K562 (cell line): ENCODE measurements at regions not wholly inside any gene's neighbourhood (a gene's known extent, or its start where the extent isn't known, plus 50 kb on each side); places are given as distances from the start of the nearest gene placed in this dataset.
"Not testable (repeated sequence)": the region's sequence is repeated elsewhere in the genome, so short reads cannot be mapped to it uniquely, and the experiment has no call there.

Experiments used
- ATAC-seq: fragments of 200-7000 bp; cut with Tn5 transposase; 3 replicates; pipeline ENCODE4 v1.9.1; 2020; ENCODE audit warnings: moderate library complexity
- BruUV-seq: library from RNA; stranded (reverse); fragments of 400-500 nt; replicated peaks from 2 replicates; lab custom pipeline; 2021; lab: Mats Ljungman, UMichigan
- CTCF ChIA-PET: fragments of 300-600 bp; formaldehyde crosslinking; extraction: SDS; loops from one replicate; lab custom pipeline; 2021; ENCODE audit warnings: low intra/inter-chr PET ratio; lab: Yijun Ruan, JAX
- POLR2A ChIA-PET: fragments of 300-600, 350-650 bp; sonication (Branson Sonifier 250); formaldehyde crosslinking; extraction: SDS; loops from one replicate; lab custom pipeline; 2021; ENCODE audit warnings: antibody characterized with exemption, inconsistent platforms; lab: Yijun Ruan, JAX
- DNase-seq, 4 experiments: peaks; one replicate each; pipeline versions ENCODE4 v3.0.0 to v3.0.0-alpha.2; 2011 to 2018; ENCODE audit warnings: low spot score in 3 of 4, mixed read lengths in 3 of 4; ENCODE audit errors: extremely low read depth in 1 of 4
- FAIRE-seq: peaks from 2 replicates; lab custom pipeline; 2011; peaks lifted over from hg19 to GRCh38; lab: Jason Lieb, UNC
- H2AFZ ChIP-seq: 2 replicates; pipeline ENCODE4 v1.6.0; 2011; ENCODE audit warnings: low read depth, low read length, control low read depth, inconsistent platforms
- H3K27ac ChIP-seq: fragments of 200-600 bp; 3 replicates; pipeline ENCODE4 v1.8.0; 2011; ENCODE audit warnings: low read depth, mild to moderate bottlenecking, control low read depth, inconsistent platforms, low read length, moderate library complexity, mixed read lengths; ENCODE audit errors: extremely low read depth
- H3K27me3 ChIP-seq, 2 experiments: fragments of 300-600 bp in 1 of 2; 2 replicates in 1 of 2; 3 replicates in 1 of 2; pipeline versions ENCODE4 v1.6.0 to v1.8.0; 2011; ENCODE audit warnings: inconsistent platforms in 2 of 2, low read length in 2 of 2, mild to moderate bottlenecking in 1 of 2, mixed read lengths in 1 of 2, moderate library complexity in 1 of 2; ENCODE audit not compliant: control insufficient read depth in 2 of 2, insufficient read depth in 2 of 2
- H3K36me3 ChIP-seq: fragments of 300-600 bp; 3 replicates; pipeline ENCODE4 v1.8.0; 2011; ENCODE audit warnings: mild to moderate bottlenecking, low read length, inconsistent platforms; ENCODE audit not compliant: control insufficient read depth, insufficient read depth
- H3K4me1 ChIP-seq, 2 experiments: fragments of 200-600 bp in 1 of 2; replicated peaks in 1 of 2; 2 replicates in 1 of 2; 3 replicates in 1 of 2; pipeline versions ENCODE4 v1.5.1 to v1.8.0; 2011; ENCODE audit warnings: inconsistent platforms in 2 of 2, low read length in 2 of 2, mild to moderate bottlenecking in 1 of 2, mixed read lengths in 1 of 2, moderate library complexity in 1 of 2; ENCODE audit not compliant: control insufficient read depth in 2 of 2, insufficient read depth in 2 of 2
- H3K4me2 ChIP-seq: 2 replicates; pipeline ENCODE4 v1.6.1; 2011; ENCODE audit warnings: low read length, control low read depth, inconsistent platforms, mixed read lengths; ENCODE audit not compliant: insufficient read depth
- H3K4me3 ChIP-seq: fragments of 200-600 bp; sonication (generic), shearing (Covaris generic); 2 replicates; pipeline ENCODE4 v1.5.1; 2016; ENCODE audit warnings: control low read depth, inconsistent platforms
- H3K79me2 ChIP-seq: fragments of 200-600 bp; 3 replicates; pipeline ENCODE4 v1.8.0; 2011; ENCODE audit warnings: low read length, inconsistent platforms; ENCODE audit not compliant: control insufficient read depth, insufficient read depth
- H3K9ac ChIP-seq, 2 experiments: 2 replicates each; pipeline versions ENCODE4 v1.6.0 to v1.6.1; 2011; ENCODE audit warnings: low read depth in 2 of 2, low read length in 2 of 2, control low read depth in 1 of 2, inconsistent platforms in 1 of 2, mild to moderate bottlenecking in 1 of 2, mixed read lengths in 1 of 2; ENCODE audit not compliant: insufficient read depth in 1 of 2
- H3K9me1 ChIP-seq: one replicate; pipeline ENCODE4 v1.6.0; 2011; ENCODE audit warnings: inconsistent platforms, mild to moderate bottlenecking, low read length, moderate library complexity; ENCODE audit not compliant: control insufficient read depth, insufficient read depth
- H3K9me3 ChIP-seq: replicated peaks from 2 replicates; pipeline ENCODE4 v1.5.1; 2011; ENCODE audit warnings: low read depth, low read length, inconsistent platforms; ENCODE audit not compliant: control insufficient read depth, insufficient read depth
- H4K20me1 ChIP-seq: replicated peaks from 2 replicates; pipeline ENCODE4 v1.6.1; 2011; ENCODE audit warnings: low read length, inconsistent platforms, mixed read lengths; ENCODE audit not compliant: control insufficient read depth, insufficient read depth
- ARID1B ChIP-seq: fragments of 450-650 bp; IDR thresholded peaks from 2 replicates; pipeline ENCODE4 v1.6.1; 2016; ENCODE audit warnings: antibody characterized with exemption, mild to moderate bottlenecking, inconsistent platforms
- ATF7 ChIP-seq: fragments of 450-650 bp; IDR thresholded peaks from 2 replicates; pipeline ENCODE4 v1.7.1; 2014; ENCODE audit warnings: mild to moderate bottlenecking, moderate library complexity
- CBFA2T3 ChIP-seq: fragments of 450-650 bp; IDR thresholded peaks from 2 replicates; pipeline ENCODE4 v1.6.1; 2017
- CC2D1A ChIP-seq: fragments of 450-650 bp; IDR thresholded peaks from 2 replicates; pipeline ENCODE4 v1.6.1; 2017; ENCODE audit warnings: mild to moderate bottlenecking
- CTBP1 ChIP-seq: fragments of 450-650 bp; IDR thresholded peaks from 2 replicates; pipeline ENCODE4 v1.6.1; 2016; ENCODE audit warnings: borderline replicate concordance
- CXXC5 ChIP-seq: fragments of 250-450 bp; sonication (Bioruptor Pico); IDR thresholded peaks from 2 replicates; pipeline ENCODE4 v1.8.0; 2022; ENCODE audit warnings: inconsistent platforms, mild to moderate bottlenecking, moderate library complexity
- EP300 ChIP-seq: IDR thresholded peaks from 2 replicates; pipeline ENCODE4 v1.6.1; 2012; ENCODE audit warnings: low read length, improper control_type of control experiment
- ETV1 ChIP-seq: fragments of 450-650 bp; conservative IDR thresholded peaks from 2 replicates; pipeline ENCODE4 v1.6.1; 2016; ENCODE audit warnings: missing genetic modification characterization, control low read depth, low read depth, missing compliant biosample characterization
- HDAC2 ChIP-seq: fragments of 450-650 bp; IDR thresholded peaks from 2 replicates; pipeline ENCODE4 v1.6.1; 2016; ENCODE audit warnings: mild to moderate bottlenecking
- KDM1A ChIP-seq, 2 experiments: fragments of 450-650 bp; IDR thresholded peaks; 2 replicates each; pipeline ENCODE4 v1.6.1; 2016; ENCODE audit warnings: mild to moderate bottlenecking in 2 of 2
- KLF16 ChIP-seq: IDR thresholded peaks from 2 replicates; pipeline ENCODE4 v1.6.1; 2016; ENCODE audit warnings: antibody characterized with exemption
- MAZ ChIP-seq, 2 experiments: fragments of 450-650 bp in 1 of 2; sonication (generic) in 1 of 2; formaldehyde crosslinking; IDR thresholded peaks in 1 of 2; conservative IDR thresholded peaks in 1 of 2; 2 replicates each; pipeline versions ENCODE4 v1.4.0 to v1.5.0; 2020; ENCODE audit warnings: mild to moderate bottlenecking in 1 of 2, missing genetic modification reagents in 1 of 2
- MTA2 ChIP-seq: fragments of 450-650 bp; IDR thresholded peaks from 2 replicates; pipeline ENCODE4 v1.6.1; 2016; ENCODE audit warnings: low read depth
- NFIC ChIP-seq: fragments of 450-650 bp; IDR thresholded peaks from 2 replicates; pipeline ENCODE4 v1.6.1; 2017; ENCODE audit warnings: mild to moderate bottlenecking, inconsistent platforms
- RNF2 ChIP-seq: sonication (generic); IDR thresholded peaks from 2 replicates; pipeline ENCODE4 v1.6.1; 2016
- SMARCE1 ChIP-seq: fragments of 450-650 bp; IDR thresholded peaks from 2 replicates; pipeline ENCODE4 v1.7.1; 2016; ENCODE audit warnings: mild to moderate bottlenecking
- SOX6 ChIP-seq: fragments of 450-650 bp; IDR thresholded peaks from 2 replicates; pipeline ENCODE4 v1.6.1; 2014; ENCODE audit warnings: mild to moderate bottlenecking
- TCF3 ChIP-seq: sonication (generic); formaldehyde crosslinking; IDR thresholded peaks from 2 replicates; pipeline ENCODE4 v1.4.0; 2020; ENCODE audit warnings: mild to moderate bottlenecking, missing genetic modification reagents
- TRIM24 ChIP-seq, 2 experiments: fragments of 450-650 bp; IDR thresholded peaks; 2 replicates each; pipeline ENCODE4 v1.6.1; 2016
- VEZF1 ChIP-seq: fragments of 200-800 bp; sonication (Bioruptor generic); IDR thresholded peaks from 2 replicates; pipeline ENCODE4 v1.6.1; 2017; ENCODE audit warnings: missing genetic modification characterization, missing compliant biosample characterization
- ZFX ChIP-seq: sonication (generic); formaldehyde crosslinking; IDR thresholded peaks from 2 replicates; pipeline ENCODE4 v1.8.0; 2022; ENCODE audit warnings: mild to moderate bottlenecking, missing genetic modification reagents, moderate library complexity
- WGBS: fragments of 100-300 bp; shearing (Covaris generic); methylation state at CpG from one replicate; pipeline ENCODE4 v1.1.6; 2016; ENCODE audit warnings: low coverage, mixed read lengths; ENCODE audit not compliant: insufficient coverage; ENCODE audit errors: missing lambda C conversion rate; 5-methylcytosine and 5-hydroxymethylcytosine counted together
- in situ Hi-C: fragments of 300-500 bp; cut with MboI; formaldehyde crosslinking; loops from 4 replicates; pipeline ENCODE4 v1.15.0; 2018; ENCODE audit warnings: inconsistent platforms, mixed read lengths
- intact Hi-C: fragments of 100-400 bp; cut with micrococcal nuclease; formaldehyde crosslinking; loops from 2 replicates; pipeline ENCODE4 v1.14.2; 2022
- TF ChIP-seq, protein P1 (sequence below): fragments of 450-650 bp; IDR thresholded peaks from 2 replicates; pipeline ENCODE4 v1.6.1; 2017; ENCODE audit warnings: antibody characterized with exemption, mild to moderate bottlenecking

DNA sequence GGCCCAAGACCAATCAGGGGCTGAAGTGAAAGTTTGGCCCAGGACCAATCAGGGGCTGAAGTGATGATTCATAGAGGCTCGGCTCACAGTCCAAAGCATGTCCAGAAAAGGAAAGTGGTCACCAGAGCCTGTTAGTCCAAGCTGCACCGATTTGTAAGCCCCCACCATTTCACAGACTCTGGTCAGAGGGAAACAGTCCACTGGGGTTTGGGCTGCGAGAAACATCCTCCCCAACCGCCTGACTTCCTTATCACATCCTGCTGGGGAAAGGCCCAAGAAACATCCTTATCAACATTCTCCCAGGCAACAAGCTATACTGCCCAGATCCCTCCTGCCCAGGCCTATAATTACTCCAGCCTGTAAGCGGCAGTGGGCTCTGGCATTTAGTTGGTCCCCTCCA, 388.1 kb downstream of the CNTNAP3B start:
- H3K36me3 ChIP-seq, BruUV-seq, in situ Hi-C loops, H3K9ac ChIP-seq, H3K4me1 ChIP-seq, H3K4me3 ChIP-seq, POLR2A ChIA-PET, H3K4me2 ChIP-seq, FAIRE-seq, DNase-seq, CTCF ChIA-PET, intact Hi-C loops, H3K9me3 ChIP-seq, H3K9me1 ChIP-seq, H3K79me2 ChIP-seq, ATAC-seq, H3K27me3 ChIP-seq, H4K20me1 ChIP-seq: not testable (repeated sequence)
- H2AFZ ChIP-seq = 0 out of 2 replicates have a peak overlapping the region, but pooled peaks have one; percentile 44
- 0 out of 3 replicates have a peak overlapping the region, but pooled peaks have one; percentile 46 for H3K27ac ChIP-seq
- WGBS = 0% methylated on average over 3 of the region's 5 CpGs
- peak; percentile 82 for TF ChIP-seq CBFA2T3
- TF ChIP-seq KDM1A (IDR thresholded peaks at IDR 0.05) = peak; percentile 76 to 83
- TF ChIP-seq MTA2 = 0 out of 2 replicates have a peak, but pooled peaks have one; percentile 30
- peak; percentile 63 for TF ChIP-seq TCF3 (CRISPR knock-in tag)
- peak; percentile 54 for TF ChIP-seq SOX6
- TF ChIP-seq RNF2 = peak; percentile 35; the same call in 1 of the 2 replicates
- 0 out of 2 replicates have a peak, but pooled peaks have one; percentile 5 for TF ChIP-seq KLF16
- TF ChIP-seq CC2D1A = peak; percentile 20; the same call in 1 of the 2 replicates
- TF ChIP-seq HDAC2 = peak; percentile 75
- peak; percentile 29; the same call in 1 of the 2 replicates for TF ChIP-seq EP300
- 0 out of 2 replicates have a peak, but pooled peaks have one; percentile 18 for TF ChIP-seq ATF7
- TF ChIP-seq ZFX (CRISPR knock-in tag) = peak; percentile 45
- TF ChIP-seq CTBP1 = peak; percentile 75; the same call in 1 of the 2 replicates
- TF ChIP-seq CXXC5 (CRISPR knock-in tag) = peak; percentile 29; the same call in 1 of the 2 replicates
- peak; percentile 68 for TF ChIP-seq ETV1 (tag)
- TF ChIP-seq, protein P1, sequence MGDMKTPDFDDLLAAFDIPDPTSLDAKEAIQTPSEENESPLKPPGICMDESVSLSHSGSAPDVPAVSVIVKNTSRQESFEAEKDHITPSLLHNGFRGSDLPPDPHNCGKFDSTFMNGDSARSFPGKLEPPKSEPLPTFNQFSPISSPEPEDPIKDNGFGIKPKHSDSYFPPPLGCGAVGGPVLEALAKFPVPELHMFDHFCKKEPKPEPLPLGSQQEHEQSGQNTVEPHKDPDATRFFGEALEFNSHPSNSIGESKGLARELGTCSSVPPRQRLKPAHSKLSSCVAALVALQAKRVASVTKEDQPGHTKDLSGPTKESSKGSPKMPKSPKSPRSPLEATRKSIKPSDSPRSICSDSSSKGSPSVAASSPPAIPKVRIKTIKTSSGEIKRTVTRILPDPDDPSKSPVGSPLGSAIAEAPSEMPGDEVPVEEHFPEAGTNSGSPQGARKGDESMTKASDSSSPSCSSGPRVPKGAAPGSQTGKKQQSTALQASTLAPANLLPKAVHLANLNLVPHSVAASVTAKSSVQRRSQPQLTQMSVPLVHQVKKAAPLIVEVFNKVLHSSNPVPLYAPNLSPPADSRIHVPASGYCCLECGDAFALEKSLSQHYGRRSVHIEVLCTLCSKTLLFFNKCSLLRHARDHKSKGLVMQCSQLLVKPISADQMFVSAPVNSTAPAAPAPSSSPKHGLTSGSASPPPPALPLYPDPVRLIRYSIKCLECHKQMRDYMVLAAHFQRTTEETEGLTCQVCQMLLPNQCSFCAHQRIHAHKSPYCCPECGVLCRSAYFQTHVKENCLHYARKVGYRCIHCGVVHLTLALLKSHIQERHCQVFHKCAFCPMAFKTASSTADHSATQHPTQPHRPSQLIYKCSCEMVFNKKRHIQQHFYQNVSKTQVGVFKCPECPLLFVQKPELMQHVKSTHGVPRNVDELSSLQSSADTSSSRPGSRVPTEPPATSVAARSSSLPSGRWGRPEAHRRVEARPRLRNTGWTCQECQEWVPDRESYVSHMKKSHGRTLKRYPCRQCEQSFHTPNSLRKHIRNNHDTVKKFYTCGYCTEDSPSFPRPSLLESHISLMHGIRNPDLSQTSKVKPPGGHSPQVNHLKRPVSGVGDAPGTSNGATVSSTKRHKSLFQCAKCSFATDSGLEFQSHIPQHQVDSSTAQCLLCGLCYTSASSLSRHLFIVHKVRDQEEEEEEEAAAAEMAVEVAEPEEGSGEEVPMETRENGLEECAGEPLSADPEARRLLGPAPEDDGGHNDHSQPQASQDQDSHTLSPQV = peak; percentile 58
- TF ChIP-seq MAZ (CRISPR knock-in tag; conservative IDR thresholded peaks at IDR 0.05 in 1 of 2, IDR thresholded peaks at IDR 0.05 in 1 of 2) = peak in 1 of 2 experiments; percentile 50; a peak in 1 of 4 replicates
- TF ChIP-seq TRIM24 (IDR thresholded peaks at IDR 0.05) = peak in 1 of 2 experiments; percentile 57; a peak in 1 of 4 replicates
- peak; percentile 83 for TF ChIP-seq ARID1B
- TF ChIP-seq VEZF1 (CRISPR knock-in tag) = peak; percentile 39; the same call in 1 of the 2 replicates
- TF ChIP-seq NFIC = peak; percentile 72
- TF ChIP-seq SMARCE1 = peak; percentile 68
